NCI-H446 treated with DMSO at 0.1 percent for 48 hours (cell line): ENCODE measurements at regions not wholly inside any gene's neighbourhood (a gene's known extent, or its start where the extent isn't known, plus 50 kb on each side); places are given as distances from the start of the nearest gene placed in this dataset.

Experiments used
- DNase-seq: peaks from one replicate; lab custom pipeline; 2025; lab: John Stamatoyannopoulos, UW

- DNase-seq: no peak
These were observed 286.9 kb downstream of the MEIS1 start for GRCh38 chr2:66721776-66722175.

- DNase-seq: no peak
These were observed 289.3 kb downstream of the MEIS1 start for GRCh38 chr2:66724241-66724640.

- no peak for DNase-seq
These were observed 294.7 kb downstream of the MEIS1 start for GRCh38 chr2:66729416-66730330.

- no peak for DNase-seq
These were observed 295.5 kb downstream of the MEIS1 start for GRCh38 chr2:66730441-66730840.

- peak; percentile 19 for DNase-seq
These were observed 298.6 kb downstream of the MEIS1 start for GRCh38 chr2:66733364-66733999.

- no peak for DNase-seq
These were observed 314.0 kb downstream of the MEIS1 start for GRCh38 chr2:66748939-66749338.

GRCh38 chr2:66749566-66749965 is 314.6 kb downstream of the MEIS1 start:
- DNase-seq: no peak

GRCh38 chr2:66753257-66753656 is 318.3 kb downstream of the MEIS1 start:
- no peak for DNase-seq

GRCh38 chr2:66753660-66754059 is 318.7 kb downstream of the MEIS1 start:
- DNase-seq: no peak

GRCh38 chr2:66755974-66756373 is 321.0 kb downstream of the MEIS1 start:
- DNase-seq: no peak

- no peak for DNase-seq
These were observed 326.9 kb downstream of the MEIS1 start for GRCh38 chr2:66761826-66762225.

- no peak for DNase-seq
These were observed 327.8 kb downstream of the MEIS1 start for GRCh38 chr2:66762761-66763160.

- no peak for DNase-seq
These were observed 331.7 kb downstream of the MEIS1 start for GRCh38 chr2:66766582-66766981.

GRCh38 chr2:66771359-66771976 is 336.5 kb downstream of the MEIS1 start:
- no peak for DNase-seq

- no peak for DNase-seq
These were observed 337.7 kb downstream of the MEIS1 start for GRCh38 chr2:66772618-66773017.

- no peak for DNase-seq
These were observed 341.0 kb downstream of the MEIS1 start for GRCh38 chr2:66775730-66776422.

- DNase-seq: no peak
These were observed 346.9 kb downstream of the MEIS1 start for GRCh38 chr2:66781804-66782203.

- no peak for DNase-seq
These were observed 347.9 kb downstream of the MEIS1 start for GRCh38 chr2:66782780-66783361.

- DNase-seq: no peak
These were observed 354.8 kb downstream of the MEIS1 start for GRCh38 chr2:66789741-66790140.

- no peak for DNase-seq
These were observed 355.8 kb downstream of the MEIS1 start for GRCh38 chr2:66790651-66791181.

- no peak for DNase-seq
These were observed 359.1 kb downstream of the MEIS1 start for GRCh38 chr2:66794070-66794469.

GRCh38 chr2:66794551-66794950 is 359.6 kb downstream of the MEIS1 start:
- DNase-seq: no peak
